Inflammatory macrophage treated with lipopolysaccharide for 4 hours (primary cell): ENCODE measurements at regions not wholly inside any gene's neighbourhood (a gene's known extent, or its start where the extent isn't known, plus 50 kb on each side); places are given as distances from the start of the nearest gene placed in this dataset.
"Not testable (repeated sequence)": the region's sequence is repeated elsewhere in the genome, so short reads cannot be mapped to it uniquely, and the experiment has no call there.

ENCODE experiments used
- DNase-seq: peaks from one replicate; pipeline ENCODE4 v3.0.0-alpha.2; 2020

DNA sequence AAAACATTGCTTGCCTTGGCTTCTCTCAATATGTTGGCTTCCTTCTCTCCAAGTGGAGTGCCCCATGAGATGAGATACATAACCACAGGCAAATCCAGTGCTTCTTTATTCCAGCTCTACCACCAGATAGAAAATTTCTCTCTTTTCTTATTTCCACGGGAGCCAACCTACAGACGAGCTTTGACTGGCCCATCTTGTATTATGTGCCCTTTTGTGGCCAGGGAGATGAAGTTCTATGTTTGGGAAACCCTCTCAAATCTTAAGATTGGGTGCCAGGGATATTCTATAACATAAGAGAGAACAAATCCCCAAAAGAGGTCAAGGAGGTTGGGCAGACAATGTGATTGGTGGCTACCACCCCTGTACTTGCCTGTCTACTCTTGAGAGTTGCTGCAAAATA, 351.8 kb downstream of the ZNF326 start:
- no peak for DNase-seq

DNA sequence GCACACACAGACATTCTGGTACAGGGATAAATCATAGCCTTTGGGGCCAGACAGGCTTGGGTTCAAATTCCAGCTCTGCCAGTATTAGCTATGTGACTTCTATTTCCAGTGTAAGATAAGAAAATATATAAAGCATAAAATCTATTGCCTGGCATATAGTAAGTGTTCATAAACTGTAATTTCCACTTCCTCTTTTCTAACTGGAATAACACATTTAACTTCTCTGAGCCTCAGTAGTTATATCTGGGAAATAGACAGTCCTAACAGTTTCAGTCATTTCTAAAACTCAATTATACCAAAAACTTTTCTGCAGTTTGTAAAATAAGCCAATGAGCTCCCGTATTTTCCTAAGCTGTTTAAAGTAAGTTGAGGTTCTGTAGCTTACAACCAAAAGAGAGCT, 351.4 kb downstream of the ZNF326 start:
- no peak for DNase-seq

DNA sequence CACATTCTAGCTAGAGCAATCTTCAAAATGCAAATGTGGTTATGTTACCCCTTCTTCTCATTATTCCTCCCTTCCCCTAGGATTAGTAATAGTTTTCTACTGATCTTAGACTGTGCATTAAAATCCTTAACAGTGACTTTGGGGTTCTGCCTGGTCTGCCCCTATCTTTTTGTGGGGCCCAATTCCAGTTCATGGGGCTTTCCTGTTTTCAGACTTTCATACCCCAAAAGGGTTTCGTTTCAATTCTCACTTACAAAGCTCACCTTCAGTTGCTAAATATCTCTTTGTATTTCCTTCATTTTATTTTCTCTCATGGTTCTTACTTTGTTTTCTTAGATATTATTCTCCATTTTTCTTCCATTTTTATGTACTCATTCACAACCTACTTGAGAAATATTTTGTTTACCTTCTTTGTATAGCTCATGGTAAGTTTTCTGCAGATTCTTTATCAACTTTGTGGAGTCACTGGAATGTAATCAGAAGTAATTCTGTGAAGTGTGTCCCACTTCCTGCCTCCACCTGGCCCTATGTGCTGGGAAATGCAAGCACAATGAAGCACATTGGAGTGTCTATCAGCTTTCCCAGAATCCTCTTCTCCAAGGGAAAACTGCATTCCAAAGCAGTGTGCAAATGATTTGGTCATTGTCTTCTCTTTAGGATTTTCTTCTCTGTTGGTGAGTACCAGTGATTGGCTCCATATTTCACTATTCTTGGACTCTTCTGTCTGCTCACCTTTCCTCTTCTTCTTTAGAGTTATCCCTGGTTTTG, 350.2 kb downstream of the ZNF326 start:
- DNase-seq = no peak

DNA sequence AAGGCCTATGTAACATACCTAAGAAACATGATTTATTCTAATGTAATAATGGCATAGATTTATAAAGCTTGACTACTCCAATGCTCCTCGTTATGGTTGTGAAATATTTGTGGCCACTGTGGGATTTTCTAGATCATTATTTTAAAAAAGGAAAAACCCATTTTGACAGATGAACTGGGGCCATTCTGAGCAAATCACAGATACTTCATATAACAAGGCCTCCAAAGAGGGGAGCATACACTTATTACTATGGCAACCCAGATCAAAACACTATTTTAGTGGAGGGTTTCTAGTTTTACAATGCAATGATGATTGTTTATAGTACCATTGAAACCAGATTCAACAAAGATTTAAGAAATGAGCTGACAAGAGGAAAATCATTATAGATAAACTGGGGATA, 346.6 kb downstream of the ZNF326 start:
- DNase-seq = no peak

DNA sequence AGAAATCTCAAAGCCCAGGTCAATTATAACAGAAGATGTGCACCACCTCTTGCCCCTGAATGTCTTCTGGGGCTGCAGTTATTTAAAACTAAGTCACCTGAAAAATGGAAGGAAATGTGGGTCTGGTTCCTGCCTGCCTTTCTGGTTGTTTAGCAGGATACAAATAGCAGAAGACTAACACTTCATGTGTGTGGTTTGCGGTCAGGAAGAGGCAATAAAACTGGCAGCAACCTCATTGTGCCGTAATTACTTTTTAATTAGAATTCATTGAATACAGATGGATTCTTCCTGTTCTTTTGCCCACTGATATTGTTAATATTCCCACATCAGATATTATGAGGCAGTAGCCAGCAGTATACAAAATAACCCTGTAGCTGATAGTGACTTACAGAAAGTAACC, 345.7 kb downstream of the ZNF326 start:
- DNase-seq = no peak

DNA sequence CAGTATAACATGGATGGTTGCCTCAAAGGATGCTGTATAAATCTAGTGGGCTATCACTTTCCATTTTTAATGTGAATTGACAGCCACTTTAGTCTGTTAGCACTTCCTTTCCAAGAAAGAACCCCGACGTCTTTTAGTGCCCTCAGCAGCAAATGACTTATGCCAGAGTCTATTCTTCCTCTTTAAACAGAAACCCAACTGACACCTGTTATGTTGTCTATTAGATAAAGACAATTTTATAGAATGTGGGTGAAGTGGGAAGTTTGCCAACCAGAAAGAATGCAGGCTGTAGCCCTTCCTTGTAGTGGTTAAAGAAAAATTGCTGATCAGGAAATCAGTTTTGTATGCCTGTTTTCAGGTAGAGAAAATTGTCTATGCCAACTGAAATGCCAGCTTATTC, 344.9 kb downstream of the ZNF326 start:
- no peak for DNase-seq

DNA sequence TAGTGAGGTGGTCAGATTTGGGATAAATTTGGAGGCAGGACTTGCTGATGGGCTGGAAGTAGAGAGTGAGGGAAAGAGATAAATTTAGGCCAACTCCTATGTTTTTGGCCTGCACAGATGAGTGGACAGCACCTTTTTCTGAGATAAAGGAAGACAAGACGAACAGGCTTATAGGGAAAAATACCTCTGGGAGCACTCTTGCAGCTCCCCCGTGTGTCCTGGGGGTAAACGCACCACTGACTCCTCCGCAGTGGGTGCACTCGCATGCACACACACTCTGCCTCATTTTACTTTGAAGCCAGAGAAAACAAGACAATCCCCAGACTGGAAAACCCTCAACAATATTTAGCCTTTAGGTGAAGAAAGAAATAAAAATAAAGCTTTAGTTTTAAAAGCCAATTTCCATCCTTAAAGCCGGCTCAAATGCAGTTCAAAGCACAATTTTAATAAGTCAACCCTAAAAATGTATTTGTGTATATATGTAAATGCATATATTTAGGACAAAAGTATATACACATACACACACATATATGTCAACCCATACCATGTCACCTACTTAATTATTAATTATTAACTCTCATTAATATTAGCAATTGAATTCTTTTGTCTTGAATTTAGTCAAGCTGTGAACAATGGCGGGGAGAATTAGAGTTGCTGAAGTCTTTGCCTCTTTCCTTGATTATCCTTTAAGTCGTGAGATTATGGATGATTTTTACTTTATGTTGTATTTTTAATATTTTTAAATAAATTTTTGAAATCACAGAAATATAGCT, 341.8 kb downstream of the ZNF326 start:
- no peak for DNase-seq

DNA sequence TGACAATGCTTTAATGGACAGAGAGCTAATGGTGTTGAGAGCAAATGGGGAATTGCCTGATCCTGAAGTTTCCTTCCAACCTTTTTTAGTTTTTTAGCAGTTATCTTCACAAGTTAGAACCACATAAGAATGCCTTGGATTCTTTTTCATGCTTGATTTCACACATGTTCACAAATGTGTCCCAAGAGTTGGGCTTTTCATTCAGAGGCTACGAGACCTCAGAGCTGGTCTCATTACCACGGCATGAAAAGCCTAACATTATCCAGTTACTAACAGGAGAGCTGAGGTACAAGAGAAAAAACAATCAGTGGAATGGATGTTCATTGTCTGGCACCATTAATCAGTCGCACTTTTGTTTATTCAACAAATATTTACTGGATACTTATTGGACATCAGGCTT, 340.6 kb downstream of the ZNF326 start:
- DNase-seq = no peak

DNA sequence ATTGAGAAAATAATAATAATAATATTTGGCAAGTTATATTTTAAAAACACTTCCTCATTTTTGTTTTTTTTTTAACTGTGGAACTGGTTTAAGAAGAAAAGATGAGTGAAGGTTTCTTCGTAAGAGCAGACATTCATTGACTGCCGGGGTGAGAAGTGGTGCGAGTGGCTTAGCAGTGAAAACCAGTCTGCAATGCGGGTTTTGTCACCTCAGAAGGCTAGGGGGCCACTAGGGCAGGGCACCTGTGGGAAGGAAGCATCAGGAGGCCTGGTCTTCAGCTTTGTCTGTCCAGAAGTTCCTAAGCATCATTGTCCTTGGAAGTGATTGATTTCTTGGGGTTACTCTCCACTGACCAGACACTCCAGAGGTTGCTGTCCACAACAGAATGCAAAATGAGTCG, 339.2 kb downstream of the ZNF326 start:
- no peak for DNase-seq

DNA sequence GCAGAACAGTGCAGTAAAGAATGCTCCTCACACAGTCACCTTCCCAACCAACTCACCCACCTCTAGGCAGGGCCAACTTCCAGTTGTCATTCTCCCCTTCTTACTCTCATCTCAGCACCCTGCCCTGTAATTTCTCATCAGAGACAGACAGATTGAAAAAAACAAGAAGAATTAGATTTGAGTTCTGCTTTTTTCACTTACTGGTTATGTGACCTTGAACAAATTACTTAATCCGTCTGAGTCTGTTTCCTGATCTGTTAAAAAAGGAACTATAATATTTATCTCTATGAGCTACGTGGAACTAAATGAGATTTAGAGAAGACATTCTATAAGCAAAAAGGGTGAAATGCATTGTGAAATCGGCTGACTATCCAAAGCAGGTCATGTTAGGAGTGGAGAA, 330.3 kb downstream of the ZNF326 start:
- DNase-seq = peak; percentile 76

DNA sequence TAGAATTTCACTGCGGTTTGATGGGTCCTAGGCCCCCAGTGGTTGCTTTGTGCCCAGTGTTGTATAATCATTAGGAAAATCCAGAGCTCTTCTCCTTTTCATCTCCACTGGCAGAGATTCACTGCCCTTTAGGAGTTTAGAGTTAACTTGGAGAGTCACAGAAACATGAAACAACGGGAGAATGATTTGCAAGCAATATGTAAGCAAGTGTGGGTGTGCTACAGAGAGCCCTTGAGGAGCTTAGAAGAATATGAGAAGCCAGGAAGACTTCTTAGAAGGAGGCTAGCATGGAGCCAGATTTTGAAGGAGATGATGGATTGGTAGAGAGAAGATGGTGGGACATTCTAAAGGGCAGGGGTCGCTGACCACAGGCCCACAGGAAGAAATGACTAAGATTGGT, 327.3 kb downstream of the ZNF326 start:
- DNase-seq = no peak

DNA sequence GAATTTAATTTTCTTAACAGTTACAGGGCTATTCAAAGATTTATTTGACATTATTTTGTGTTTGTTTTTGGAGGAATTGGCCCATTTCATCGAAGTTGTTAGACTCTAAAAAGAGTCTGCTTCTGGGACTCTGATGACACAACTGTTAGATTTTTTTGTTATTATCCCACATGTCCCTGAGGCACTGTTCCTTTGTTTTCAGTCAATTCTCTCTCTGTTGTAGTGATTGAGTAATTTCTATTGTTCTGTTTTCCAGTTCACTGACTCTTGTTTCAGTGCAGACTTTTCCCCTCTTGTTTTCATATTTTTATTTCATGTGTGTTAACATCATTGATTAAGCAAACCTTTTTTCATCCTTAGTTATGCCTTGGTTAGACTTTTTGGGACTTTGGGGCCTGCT, 325.0 kb downstream of the ZNF326 start:
- no peak for DNase-seq

DNA sequence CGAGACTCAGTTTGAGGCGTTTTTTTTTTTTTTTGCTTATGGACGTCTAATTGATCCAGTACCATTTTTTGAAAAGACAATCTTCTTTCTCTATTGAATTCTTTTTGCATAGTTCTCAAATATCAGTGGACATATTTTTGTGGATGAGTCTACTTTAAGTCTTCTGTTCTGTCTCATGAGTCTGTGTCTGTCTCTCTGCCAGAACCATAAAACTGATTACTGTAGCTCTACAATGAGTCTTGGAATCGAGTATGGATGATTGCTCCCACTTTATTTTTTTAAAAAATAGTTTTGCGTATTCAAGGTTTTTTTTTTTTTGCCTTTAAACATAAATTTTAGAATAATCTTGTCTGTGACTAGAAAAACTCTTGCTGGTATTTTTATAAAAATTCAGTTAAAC, 323.5 kb downstream of the ZNF326 start:
- DNase-seq = no peak

DNA sequence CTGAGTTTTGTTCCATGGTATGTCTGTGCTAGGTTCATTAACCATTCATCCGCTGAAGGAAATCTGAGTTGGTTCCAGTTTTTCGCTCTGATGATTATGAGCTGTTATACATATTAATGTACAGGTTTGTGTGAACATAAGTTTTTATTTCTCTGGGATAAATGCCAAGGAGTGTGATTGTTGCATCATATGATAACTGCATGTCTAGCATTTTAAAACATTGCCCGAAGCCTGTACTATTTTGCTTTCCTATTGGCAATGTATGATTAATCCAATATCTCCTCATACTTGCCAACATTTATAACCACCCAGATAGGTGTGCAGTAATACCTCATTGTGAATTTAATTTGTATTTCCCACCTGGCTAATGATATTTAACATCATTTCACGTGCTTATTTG, 322.7 kb downstream of the ZNF326 start:
- DNase-seq = no peak

DNA sequence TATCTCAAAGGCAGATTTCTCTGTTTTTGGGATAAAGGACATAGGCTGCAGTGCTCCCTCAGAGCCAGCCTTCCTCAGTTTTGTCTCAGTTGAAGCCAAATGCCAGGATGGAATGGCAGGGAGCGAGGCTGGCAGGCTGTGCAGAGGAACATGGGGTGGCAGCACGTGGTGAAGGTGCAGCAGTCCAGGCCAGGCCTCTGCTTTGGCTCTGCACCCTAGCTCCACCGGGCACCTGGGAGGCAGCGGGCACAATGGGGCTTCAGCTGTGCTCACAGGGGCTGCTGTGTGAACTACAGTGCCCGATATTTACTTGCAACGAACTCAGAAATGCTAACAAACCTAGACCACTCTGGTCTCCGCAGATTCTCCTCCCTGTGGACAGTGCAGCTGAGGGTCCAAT, 319.6 kb downstream of the ZNF326 start:
- DNase-seq = no peak

DNA sequence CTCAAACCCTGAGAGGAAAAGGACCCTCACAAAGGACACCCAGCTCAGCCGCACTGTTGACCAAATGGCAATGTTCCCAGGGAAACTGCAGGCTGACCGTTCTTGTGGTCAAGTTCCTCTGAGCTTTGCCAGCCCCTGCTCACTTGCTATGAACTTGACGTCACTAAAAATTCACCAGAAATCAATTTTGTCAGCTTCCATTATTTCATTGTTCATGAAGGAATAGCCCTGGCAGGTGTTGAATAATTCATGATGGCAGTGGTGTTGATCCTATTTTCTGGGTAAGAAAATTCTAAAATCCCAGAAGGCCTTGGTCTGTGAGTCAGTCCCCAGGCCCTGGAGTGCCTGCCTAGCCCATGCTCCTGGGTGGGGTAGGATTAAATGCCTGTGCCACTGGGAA, 318.9 kb downstream of the ZNF326 start:
- no peak for DNase-seq

DNA sequence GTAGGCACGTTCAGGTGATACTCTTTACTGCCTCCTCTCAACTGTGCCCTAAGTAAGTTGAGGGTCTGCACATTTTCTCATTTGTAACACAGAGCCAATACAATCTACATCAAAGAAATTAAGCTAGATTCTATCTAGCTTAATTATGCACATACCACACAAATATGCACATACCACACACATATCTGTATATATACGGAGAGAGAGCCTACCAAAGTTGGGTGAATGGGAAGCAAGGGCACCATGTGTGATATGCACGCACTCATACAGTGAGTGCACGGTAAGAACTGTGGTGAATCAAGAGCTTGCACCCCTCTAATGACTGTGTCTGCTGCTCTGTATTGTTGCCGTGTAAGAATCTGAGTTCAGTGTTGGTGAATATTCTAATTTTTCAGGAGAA, 314.9 kb downstream of the ZNF326 start:
- no peak for DNase-seq

DNA sequence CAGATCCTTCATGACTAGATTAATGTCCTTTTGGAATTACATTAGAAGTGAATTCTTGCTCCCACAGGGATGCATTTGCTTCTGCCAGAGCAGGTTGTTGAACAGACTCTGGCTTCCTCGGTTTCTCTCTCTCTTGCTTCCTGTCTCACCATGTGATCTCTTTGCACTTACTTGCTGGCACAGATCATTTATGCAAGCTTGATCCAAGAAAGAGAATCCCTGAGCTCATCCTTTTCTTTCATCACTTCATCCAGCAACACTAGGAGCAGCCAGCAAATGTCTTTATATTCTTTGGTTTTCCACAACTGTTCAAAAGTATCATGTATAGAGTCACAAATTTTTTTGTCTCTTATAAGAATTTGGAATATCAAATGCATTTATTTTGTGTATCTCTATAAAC, 313.5 kb downstream of the ZNF326 start:
- no peak for DNase-seq

DNA sequence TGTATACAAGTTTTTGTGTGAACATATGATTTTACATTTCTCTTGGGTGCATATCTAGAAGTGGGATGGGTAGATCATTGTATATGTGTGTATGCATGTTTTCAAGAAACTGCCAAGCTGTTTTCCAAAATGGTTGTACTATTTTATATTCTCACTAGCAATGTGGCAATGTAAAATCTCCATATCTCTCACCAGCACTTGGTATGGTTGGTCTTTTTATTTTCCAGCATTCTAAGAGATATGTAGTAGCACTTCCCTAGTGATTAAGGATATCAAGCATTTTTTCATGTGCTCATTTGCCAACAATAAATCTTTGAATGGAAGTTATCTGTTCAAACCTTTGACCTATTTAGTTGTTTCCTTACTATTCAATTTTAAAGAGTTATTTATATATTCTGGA, 310.7 kb downstream of the ZNF326 start:
- no peak for DNase-seq

DNA sequence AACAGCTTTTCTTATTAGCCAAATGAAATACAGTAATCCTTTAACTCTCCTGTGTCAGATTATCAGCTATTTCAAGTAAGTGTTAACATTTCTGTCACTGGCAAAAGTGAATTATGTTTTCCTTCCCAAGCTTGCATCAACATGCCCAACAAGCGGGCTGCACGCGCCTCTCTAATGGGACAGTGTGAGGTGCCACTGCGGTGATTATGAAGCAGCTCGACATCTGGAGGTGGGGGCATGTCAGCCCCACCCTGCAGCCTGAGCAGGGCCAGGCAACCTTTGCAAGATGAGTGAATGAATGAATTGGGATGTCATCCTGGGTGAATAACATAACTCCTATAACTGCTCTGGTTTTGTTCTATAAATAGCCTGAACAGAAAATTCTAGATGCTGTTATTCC, 301.4 kb downstream of the ZNF326 start:
- no peak for DNase-seq

DNA sequence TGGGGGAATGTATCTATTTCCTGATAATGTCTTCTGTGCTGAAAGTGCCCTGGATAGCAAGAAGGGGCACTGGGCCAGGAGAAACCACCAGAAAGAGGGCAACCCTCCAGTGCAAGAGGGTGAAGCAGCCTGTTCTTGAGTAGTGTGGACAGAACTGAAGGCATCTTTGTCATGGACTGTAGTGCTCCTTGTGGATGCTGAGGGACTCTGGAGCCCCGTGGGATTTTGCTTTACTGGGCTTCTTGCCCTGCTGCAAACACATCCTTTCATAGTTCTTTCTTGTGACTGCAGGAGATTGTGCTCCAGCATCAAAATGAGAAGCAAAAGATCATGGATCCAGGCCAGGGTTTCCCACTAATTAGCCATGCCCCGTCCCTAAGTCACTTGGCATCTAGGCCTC, 300.6 kb downstream of the ZNF326 start:
- no peak for DNase-seq

DNA sequence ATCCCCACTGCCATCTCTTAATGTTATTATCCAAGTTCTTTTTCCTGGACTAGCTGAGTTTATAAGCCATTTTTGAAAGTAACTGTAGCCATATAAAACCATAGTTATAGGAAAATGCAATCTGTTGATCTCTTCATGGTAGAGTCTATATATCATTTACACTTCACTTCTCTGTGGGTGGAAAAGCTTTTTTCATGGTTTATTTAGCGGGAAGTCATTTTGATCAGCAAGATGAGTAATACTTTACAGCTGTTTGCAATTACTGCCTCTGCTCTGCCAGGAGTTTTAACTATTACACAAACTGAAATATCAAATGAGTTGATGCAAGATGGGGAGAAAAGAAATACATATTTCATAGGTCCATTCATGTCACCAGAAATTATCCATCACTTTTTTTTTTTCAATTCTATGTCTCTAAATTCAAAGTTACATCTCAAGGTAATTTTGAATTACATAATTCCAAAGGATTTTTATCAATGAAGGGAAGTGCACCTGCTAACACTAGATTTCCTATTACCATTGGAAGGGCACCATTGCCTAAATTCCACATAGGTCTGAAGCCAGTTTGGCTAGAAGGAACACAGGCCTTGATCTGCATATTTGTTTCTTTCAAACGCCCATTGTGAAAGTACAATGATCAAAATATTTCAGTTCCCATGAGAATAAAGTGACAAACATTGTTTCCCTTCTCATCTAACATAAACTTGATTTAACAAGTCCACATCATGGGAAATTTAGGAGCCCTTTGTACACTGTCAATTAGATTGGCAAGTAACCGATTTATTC, 296.7 kb downstream of the ZNF326 start:
- DNase-seq = no peak

DNA sequence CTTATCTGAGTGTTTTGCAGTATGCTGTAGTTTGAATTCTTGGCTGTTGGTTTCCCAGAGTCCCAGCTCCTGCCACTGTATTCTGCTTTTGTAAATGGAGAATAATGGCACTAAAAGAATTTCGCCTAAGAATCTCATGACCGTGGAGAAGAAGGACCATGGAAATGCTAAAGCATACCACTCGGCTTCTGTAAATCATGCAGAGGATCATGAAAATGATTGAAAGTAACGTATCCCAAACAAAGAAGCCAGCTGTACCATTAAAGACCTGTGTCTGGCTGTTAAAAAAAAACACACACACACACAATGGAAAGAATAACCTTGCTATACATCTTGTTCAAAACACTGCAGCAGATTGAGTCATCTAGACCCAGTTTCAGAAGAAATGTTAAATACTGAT, 287.9 kb downstream of the ZNF326 start:
- no peak for DNase-seq

DNA sequence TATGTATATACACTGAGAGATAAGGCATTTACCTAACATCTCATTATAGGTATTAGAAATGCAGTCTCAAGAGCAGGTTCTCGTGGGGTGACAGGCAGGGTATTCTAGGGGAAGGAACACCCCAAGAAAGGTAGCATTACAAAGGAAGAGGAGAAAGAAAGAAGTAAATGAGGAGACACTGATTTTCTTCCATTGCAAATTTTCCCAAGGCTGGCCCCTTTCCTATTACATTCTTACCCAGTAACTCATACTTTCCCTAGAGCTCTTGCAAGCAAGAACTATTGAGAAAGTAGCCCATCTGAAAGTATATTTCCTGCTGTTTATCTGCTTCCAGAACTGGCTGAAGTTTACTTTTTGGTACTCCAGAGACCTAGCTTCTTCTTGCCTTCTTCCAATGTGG, 287.0 kb downstream of the ZNF326 start:
- DNase-seq = not testable (repeated sequence)
